Activated CD8-positive, alpha-beta T cell treated with anti-CD3 and anti-CD28 coated beads for 36 hours (primary cell): ENCODE measurements at regions not wholly inside any gene's neighbourhood (a gene's known extent, or its start where the extent isn't known, plus 50 kb on each side); places are given as distances from the start of the nearest gene placed in this dataset.

Experiments used
- ATAC-seq: fragments of 200-7000 bp; cut with Tn5 transposase; one replicate; pipeline ENCODE4 v1.10.0; 2021; ENCODE audit warnings: mild to moderate bottlenecking, moderate library complexity
- CTCF ChIA-PET: fragments of 350-600 bp; sonication (Branson Sonifier 250); formaldehyde crosslinking; loops from one replicate; lab custom pipeline; 2021; ENCODE audit warnings: antibody characterized with exemption; lab: Charles Lee
- POLR2A ChIA-PET: fragments of 350-600 bp; sonication (Branson Sonifier 250); formaldehyde crosslinking; loops from one replicate; lab custom pipeline; 2021; ENCODE audit warnings: antibody characterized with exemption; lab: Charles Lee
- DNase-seq: peaks from one replicate; pipeline ENCODE4 v3.0.0-alpha.2; 2020
- H3K27ac Mint-ChIP-seq: one replicate; pipeline ENCODE4 v1.8.0; 2021; ENCODE audit warnings: mild to moderate bottlenecking, mixed read lengths
- H3K27me3 Mint-ChIP-seq: one replicate; pipeline ENCODE4 v1.8.0; 2021; ENCODE audit warnings: mixed read lengths
- H3K36me3 Mint-ChIP-seq: one replicate; pipeline ENCODE4 v1.8.0; 2021; ENCODE audit warnings: low read depth, mixed read lengths
- H3K4me1 Mint-ChIP-seq: one replicate; pipeline ENCODE4 v1.8.0; 2021; ENCODE audit warnings: low read depth, mixed read lengths
- H3K4me3 Mint-ChIP-seq: one replicate; pipeline ENCODE4 v1.8.0; 2021; ENCODE audit warnings: mild to moderate bottlenecking, moderate library complexity, mixed read lengths
- H3K9me3 Mint-ChIP-seq: one replicate; pipeline ENCODE4 v1.8.0; 2021; ENCODE audit warnings: mixed read lengths
- CTCF ChIP-seq: fragments of 200-600 bp; IDR thresholded peaks from one replicate; pipeline ENCODE4 v1.8.0; 2022; ENCODE audit warnings: antibody characterized with exemption, mild to moderate bottlenecking
- intact Hi-C: fragments of 100-400 bp; cut with micrococcal nuclease; formaldehyde crosslinking; loops from one replicate; pipeline ENCODE4 v1.10.0; 2022

DNA sequence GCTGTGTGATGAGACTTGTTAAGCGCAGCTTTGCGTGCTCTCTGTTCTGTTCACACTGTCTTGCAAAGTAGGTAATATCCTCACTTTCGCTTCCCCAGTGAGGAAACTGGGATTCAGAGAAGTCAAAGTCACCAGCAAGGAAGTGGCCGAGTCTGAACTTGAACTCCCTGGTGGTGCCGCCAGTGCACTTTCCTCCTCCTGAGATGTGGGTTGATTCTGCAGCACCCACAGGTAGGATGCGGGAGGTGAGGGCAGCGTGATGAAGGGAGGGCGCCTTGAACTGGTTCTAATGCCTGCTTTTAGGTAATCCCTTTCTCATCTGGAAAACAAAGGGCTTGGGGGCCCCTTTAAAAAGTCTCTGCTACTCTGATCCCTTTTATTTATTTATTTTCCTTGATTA lies 54.9 kb upstream of the IGF1 start:
- intact Hi-C loops = no loop called here
- DNase-seq (no peak), ATAC-seq (no peak)
- ChIA-PET CTCF (no interaction called here), POLR2A (no interaction called here)
- H3K36me3 Mint-ChIP-seq = no peaks in the 10 kb centered on the region
- no peaks in the 10 kb centered on the region for H3K9me3 Mint-ChIP-seq
- no peak overlapping the region for H3K4me3 Mint-ChIP-seq
- TF ChIP-seq CTCF = no peak
- no peaks in the 10 kb centered on the region for H3K4me1 Mint-ChIP-seq
- H3K27me3 Mint-ChIP-seq = peaks cover 18% of the 10 kb centered on the region
- H3K27ac Mint-ChIP-seq = no peak overlapping the region

DNA sequence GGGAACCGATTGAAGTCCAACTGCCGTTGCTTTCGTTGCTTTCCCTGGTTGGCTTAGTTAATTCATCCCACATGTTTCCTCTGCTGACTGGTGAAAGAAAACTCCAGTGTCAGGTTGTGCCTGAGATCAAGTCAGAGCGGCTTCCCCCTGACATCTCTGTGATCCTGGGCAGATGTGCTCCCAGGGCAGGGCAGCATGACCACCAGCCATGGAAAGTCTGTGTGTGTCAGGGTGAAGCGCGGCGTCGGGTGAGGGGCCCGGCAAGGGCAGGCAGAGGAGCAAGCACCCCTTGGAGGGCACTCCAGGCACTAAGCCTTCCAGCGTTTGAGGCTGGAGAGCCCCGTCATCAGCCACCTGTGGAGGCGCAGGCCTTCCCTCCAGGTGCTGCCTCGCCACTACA lies 54.5 kb upstream of the IGF1 start:
- intact Hi-C loops = no loop called here
- CTCF ChIA-PET = no interaction called here
- H3K4me1 Mint-ChIP-seq = no peaks in the 10 kb centered on the region
- no peak overlapping the region for H3K27ac Mint-ChIP-seq
- TF ChIP-seq CTCF = no peak
- POLR2A ChIA-PET = no interaction called here
- ATAC-seq = no peak
- no peak overlapping the region for H3K4me3 Mint-ChIP-seq
- no peaks in the 10 kb centered on the region for H3K36me3 Mint-ChIP-seq
- peaks cover 18% of the 10 kb centered on the region for H3K27me3 Mint-ChIP-seq
- no peak for DNase-seq
- no peaks in the 10 kb centered on the region for H3K9me3 Mint-ChIP-seq

- intact Hi-C loops = no loop called here
- Mint-ChIP-seq H3K4me1 (no peaks in the 10 kb centered on the region), H3K27ac (no peak overlapping the region), H3K27me3 (peaks cover 9% of the 10 kb centered on the region), H3K4me3 (no peak overlapping the region), H3K36me3 (no peaks in the 10 kb centered on the region), H3K9me3 (no peaks in the 10 kb centered on the region)
- ChIA-PET POLR2A (no interaction called here), CTCF (no interaction called here)
- TF ChIP-seq CTCF = no peak
- ATAC-seq (no peak), DNase-seq (no peak)
These were observed 53.3 kb upstream of the IGF1 start for GRCh38 chr12:102533483-102534215.
